ENCODE measurements at regions not wholly inside any gene's neighbourhood (a gene's known extent, or its start where the extent isn't known, plus 50 kb on each side); places are given as distances from the start of the nearest gene placed in this dataset.
"Not testable (repeated sequence)": the region's sequence is repeated elsewhere in the genome, so short reads cannot be mapped to it uniquely, and the experiment has no call there.

- DNase-seq (ENCODE audit: low read depth), result no peak
- H3K4me3 ChIP-seq (replicated peaks; ENCODE audit: low read depth, low read length), result no peak overlapping the region
- no peak for TF ChIP-seq CTCF (IDR thresholded peaks at IDR 0.05; ENCODE audit: low read length, missing control alignments)
Measured at GRCh38 chr12:127494961-127495915, 771.7 kb upstream of the TMEM132C start.

GRCh38 chr12:127496255-127496654, 770.7 kb upstream of the TMEM132C start:
- DNase-seq (ENCODE audit: low read depth), result no peak
- H3K4me3 ChIP-seq (replicated peaks; ENCODE audit: low read depth, low read length), result no peak overlapping the region
- no peak for TF ChIP-seq CTCF (IDR thresholded peaks at IDR 0.05; ENCODE audit: low read length, missing control alignments)

GRCh38 chr12:127500512-127501035, 766.4 kb upstream of the TMEM132C start:
- H3K4me3 ChIP-seq (replicated peaks; ENCODE audit: low read depth, low read length), result no peak overlapping the region
- no peak for DNase-seq (ENCODE audit: low read depth)
- TF ChIP-seq CTCF (IDR thresholded peaks at IDR 0.05; ENCODE audit: low read length, missing control alignments), result no peak

DNA sequence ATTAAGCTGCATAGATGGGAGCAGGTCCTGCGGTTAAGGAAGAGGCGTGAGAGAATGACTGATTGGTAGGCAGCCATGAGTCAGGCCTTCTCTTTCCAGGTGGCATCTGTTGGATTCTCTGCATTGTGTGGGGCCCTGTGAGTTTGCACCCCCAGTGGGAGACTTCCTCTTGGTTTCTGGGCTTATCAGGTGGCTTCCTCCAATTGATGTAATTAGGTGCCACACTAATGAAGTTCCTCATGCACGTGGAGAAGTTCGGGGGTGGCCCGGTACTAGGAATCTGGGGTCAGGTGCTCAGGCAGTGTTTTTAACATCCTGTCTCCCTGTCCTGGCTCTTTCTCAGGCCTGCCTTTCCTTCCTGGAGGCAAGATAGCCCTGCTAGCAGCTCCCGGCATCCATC, 765.1 kb upstream of the TMEM132C start:
- no peak for DNase-seq (ENCODE audit: low read depth)
- H3K4me3 ChIP-seq (replicated peaks; ENCODE audit: low read depth, low read length), result no peak overlapping the region
- TF ChIP-seq CTCF (IDR thresholded peaks at IDR 0.05; ENCODE audit: low read length, missing control alignments), result no peak

GRCh38 chr12:127503246-127503645, 763.7 kb upstream of the TMEM132C start:
- TF ChIP-seq CTCF (IDR thresholded peaks at IDR 0.05; ENCODE audit: low read length, missing control alignments), result no peak
- no peak for DNase-seq (ENCODE audit: low read depth)
- no peak overlapping the region for H3K4me3 ChIP-seq (replicated peaks; ENCODE audit: low read depth, low read length)

GRCh38 chr12:127503996-127504395, 763.0 kb upstream of the TMEM132C start:
- not testable (repeated sequence) for DNase-seq (ENCODE audit: low read depth); H3K4me3 ChIP-seq (replicated peaks; ENCODE audit: low read depth, low read length)

DNA sequence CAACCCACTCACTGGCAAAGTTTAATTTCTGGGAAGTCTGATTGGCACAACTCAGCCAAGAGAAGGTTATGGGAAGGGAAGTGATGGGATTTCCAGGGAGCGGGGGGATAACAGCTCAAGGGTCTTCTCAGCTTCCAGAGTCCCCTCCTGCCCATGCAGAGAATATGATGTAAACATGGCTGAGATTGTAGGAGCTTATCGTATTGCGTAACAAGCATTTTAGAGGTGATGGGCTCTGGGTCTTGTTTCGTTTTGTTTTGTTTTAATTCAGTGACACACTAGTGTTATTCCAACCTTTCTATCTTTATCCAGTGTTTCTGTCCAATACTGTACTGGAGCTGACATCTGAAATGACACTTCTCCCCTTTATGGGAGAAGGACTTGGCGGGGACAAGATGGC, 762.1 kb upstream of the TMEM132C start:
- no peak overlapping the region for H3K4me3 ChIP-seq (replicated peaks; ENCODE audit: low read depth, low read length)
- no peak for TF ChIP-seq CTCF (IDR thresholded peaks at IDR 0.05; ENCODE audit: low read length, missing control alignments)
- no peak for DNase-seq (ENCODE audit: low read depth)

Measured in fibroblast of pulmonary artery (primary cell).